ENCODE measurements at regions not wholly inside any gene's neighbourhood (a gene's known extent, or its start where the extent isn't known, plus 50 kb on each side); places are given as distances from the start of the nearest gene placed in this dataset.

DNA sequence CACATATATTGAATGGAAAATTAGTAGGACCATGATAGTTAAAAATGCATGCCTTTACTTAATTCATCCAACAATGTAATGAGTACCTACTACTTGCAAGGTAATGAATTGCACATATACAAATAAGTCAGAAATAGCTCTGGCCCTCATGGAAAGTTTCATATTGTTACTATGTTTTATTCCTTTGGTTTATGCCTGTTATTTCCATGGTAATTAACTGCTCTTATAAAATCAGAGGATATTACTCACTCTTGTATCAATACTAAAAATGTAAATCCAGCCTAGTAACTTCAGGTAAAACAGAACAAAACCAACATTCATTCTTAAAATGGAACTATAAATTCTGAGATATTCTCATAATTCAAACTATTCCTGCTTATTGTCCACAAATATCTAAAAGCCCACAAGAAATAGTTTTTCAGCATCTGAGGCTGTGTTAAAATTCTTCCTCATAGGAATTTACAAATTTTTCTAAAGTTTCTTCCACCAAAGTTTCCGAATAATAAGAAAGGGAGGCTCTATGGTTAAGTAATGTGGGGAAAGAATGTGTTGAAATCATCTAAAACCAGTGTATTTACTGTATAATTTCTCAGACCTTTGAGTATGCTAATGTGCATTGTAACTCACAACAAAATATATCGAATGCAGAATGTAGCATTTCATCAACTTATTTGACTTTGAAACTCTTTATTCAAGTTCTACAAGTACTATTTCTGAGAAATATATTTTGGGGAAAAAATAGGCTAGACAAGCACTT lies 444.2 kb downstream of the PDGFC start:
- Histone ChIP-seq H3K27me3 (no peaks in the 10 kb centered on the region), H3K27ac (no peak overlapping the region), H3K4me1 (no peaks in the 10 kb centered on the region), H3K36me3 (no peaks in the 10 kb centered on the region), H3K4me3 (no peak overlapping the region), H3K9me3 (no peaks in the 10 kb centered on the region)
- no peak for DNase-seq (ENCODE audit: low spot score in 2 of 2)
- TF ChIP-seq POLR2A (IDR thresholded peaks at IDR 0.05) (no peak), EP300 (IDR thresholded peaks at IDR 0.05) (no peak)
- TF ChIP-seq, protein P1, sequence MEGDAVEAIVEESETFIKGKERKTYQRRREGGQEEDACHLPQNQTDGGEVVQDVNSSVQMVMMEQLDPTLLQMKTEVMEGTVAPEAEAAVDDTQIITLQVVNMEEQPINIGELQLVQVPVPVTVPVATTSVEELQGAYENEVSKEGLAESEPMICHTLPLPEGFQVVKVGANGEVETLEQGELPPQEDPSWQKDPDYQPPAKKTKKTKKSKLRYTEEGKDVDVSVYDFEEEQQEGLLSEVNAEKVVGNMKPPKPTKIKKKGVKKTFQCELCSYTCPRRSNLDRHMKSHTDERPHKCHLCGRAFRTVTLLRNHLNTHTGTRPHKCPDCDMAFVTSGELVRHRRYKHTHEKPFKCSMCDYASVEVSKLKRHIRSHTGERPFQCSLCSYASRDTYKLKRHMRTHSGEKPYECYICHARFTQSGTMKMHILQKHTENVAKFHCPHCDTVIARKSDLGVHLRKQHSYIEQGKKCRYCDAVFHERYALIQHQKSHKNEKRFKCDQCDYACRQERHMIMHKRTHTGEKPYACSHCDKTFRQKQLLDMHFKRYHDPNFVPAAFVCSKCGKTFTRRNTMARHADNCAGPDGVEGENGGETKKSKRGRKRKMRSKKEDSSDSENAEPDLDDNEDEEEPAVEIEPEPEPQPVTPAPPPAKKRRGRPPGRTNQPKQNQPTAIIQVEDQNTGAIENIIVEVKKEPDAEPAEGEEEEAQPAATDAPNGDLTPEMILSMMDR (IDR thresholded peaks at IDR 0.05): no peak
- WGBS, 2 donors: 79 to 88% methylated on average over 2 of the region's 2 CpGs

DNA sequence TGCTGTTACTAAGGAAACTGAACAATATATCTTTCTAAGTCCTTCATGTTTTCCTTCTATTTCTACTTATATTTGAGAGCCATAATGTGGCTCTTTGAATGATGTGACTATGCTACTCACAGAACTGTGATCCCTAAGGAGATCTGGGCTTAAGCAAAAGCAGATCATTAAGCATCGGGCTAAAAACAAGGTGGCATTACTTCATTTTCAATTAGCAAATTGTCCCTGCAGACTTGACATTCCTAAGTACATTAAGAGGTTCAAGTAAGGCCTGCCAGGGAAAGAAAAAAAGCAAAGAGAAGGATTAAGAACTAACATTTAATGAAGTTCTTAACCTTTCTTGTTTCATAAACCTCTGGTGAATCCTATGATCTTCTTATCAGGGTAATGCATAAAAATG lies 447.6 kb downstream of the PDGFC start:
- H3K4me1 ChIP-seq: no peaks in the 10 kb centered on the region
- TF ChIP-seq, protein P1 (IDR thresholded peaks at IDR 0.05): no peak
- TF ChIP-seq POLR2A (IDR thresholded peaks at IDR 0.05) (no peak), EP300 (IDR thresholded peaks at IDR 0.05) (no peak)
- no peaks in the 10 kb centered on the region for H3K9me3 ChIP-seq
- H3K36me3 ChIP-seq: no peaks in the 10 kb centered on the region
- H3K27ac ChIP-seq: no peak overlapping the region
- no peak overlapping the region for H3K4me3 ChIP-seq
- H3K27me3 ChIP-seq: no peaks in the 10 kb centered on the region
- whole genome bisulfite sequencing, 2 donors: 76 to 77% methylated on average over 1 of the region's 1 CpG
- DNase-seq (ENCODE audit: low spot score in 2 of 2): no peak

DNA sequence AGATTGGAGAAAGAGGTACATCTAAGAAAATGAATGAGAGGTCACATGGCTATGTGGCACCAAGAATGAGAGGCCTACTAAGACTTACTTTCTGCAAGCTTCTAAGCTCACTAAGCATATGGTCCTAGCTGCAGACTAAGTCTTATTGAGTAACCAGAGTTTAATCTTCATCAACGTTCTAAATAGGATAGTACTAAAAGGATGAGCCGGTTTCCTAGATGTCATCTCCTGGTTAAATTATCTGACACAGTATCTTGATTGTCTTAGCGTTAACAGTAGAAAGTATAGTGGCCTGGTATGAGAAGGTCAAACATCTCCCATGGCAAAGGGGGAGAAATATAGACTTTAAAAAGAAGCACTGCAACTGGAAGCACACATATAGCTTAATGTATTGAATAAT lies 448.1 kb downstream of the PDGFC start:
- WGBS, 2 donors: 75 to 88% methylated on average over 3 of the region's 3 CpGs
- no peak overlapping the region for H3K27ac ChIP-seq
- H3K9me3 ChIP-seq: no peaks in the 10 kb centered on the region
- no peak for DNase-seq (ENCODE audit: low spot score in 2 of 2)
- TF ChIP-seq POLR2A (IDR thresholded peaks at IDR 0.05): no peak
- TF ChIP-seq, protein P1 (IDR thresholded peaks at IDR 0.05): no peak
- TF ChIP-seq EP300 (IDR thresholded peaks at IDR 0.05): no peak
- no peak overlapping the region for H3K4me3 ChIP-seq
- no peaks in the 10 kb centered on the region for H3K4me1 ChIP-seq
- H3K27me3 ChIP-seq: no peaks in the 10 kb centered on the region
- no peaks in the 10 kb centered on the region for H3K36me3 ChIP-seq

DNA sequence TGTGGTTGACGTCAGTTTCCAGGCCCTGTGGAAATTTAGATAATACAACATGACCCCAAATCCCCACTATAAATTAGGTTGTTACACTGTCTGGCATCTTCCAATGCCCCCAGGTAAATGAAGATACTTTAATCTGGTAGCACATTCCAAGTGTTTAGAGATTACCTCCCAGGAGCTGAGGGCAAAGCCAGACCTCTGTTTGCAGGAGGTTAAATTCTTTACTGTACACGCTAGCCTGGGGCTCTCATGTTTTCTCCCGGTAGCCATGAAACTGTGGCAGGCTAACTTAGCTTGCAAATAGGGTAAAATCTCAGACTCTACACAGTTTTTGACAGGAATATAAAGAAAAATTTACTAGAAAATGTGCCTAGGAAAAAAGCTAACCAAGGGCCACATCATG lies 450.0 kb downstream of the PDGFC start:
- whole genome bisulfite sequencing, 2 donors: 85 to 89% methylated on average over 3 of the region's 3 CpGs
- H3K4me3 ChIP-seq: no peak overlapping the region
- no peaks in the 10 kb centered on the region for H3K36me3 ChIP-seq
- no peak for TF ChIP-seq POLR2A (IDR thresholded peaks at IDR 0.05)
- TF ChIP-seq, protein P1 (IDR thresholded peaks at IDR 0.05): no peak
- TF ChIP-seq EP300 (IDR thresholded peaks at IDR 0.05): no peak
- no peaks in the 10 kb centered on the region for H3K4me1 ChIP-seq
- no peak for DNase-seq (ENCODE audit: low spot score in 2 of 2)
- no peaks in the 10 kb centered on the region for H3K27me3 ChIP-seq
- H3K9me3 ChIP-seq: no peaks in the 10 kb centered on the region
- no peak overlapping the region for H3K27ac ChIP-seq

DNA sequence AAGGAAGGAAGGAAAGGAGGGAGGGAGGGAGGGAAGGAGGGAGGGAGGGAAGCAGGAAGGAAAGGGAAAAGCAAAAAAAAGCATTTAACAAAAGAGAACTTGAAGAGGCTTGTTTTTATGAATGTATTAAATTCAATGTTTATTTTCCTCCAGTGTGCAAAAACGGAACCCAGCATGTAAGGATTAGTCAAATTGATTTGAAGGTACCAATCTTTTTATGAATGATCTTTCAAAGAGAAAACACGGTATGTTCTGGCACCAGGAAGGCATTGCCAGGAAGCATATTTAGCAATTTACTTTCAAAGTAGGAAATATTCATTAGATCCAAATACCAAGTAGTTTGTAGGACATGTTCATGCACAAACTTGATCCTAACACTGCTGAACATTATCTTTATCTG lies 453.6 kb downstream of the PDGFC start:
- Histone ChIP-seq H3K4me3 (no peak overlapping the region), H3K27me3 (no peaks in the 10 kb centered on the region), H3K36me3 (no peaks in the 10 kb centered on the region), H3K9me3 (no peaks in the 10 kb centered on the region), H3K27ac (no peak overlapping the region), H3K4me1 (no peaks in the 10 kb centered on the region)
- TF ChIP-seq EP300 (IDR thresholded peaks at IDR 0.05): no peak
- TF ChIP-seq, protein P1 (IDR thresholded peaks at IDR 0.05): no peak
- no peak for DNase-seq (ENCODE audit: low spot score in 2 of 2)
- 64 to 73% methylated on average over 2 of the region's 2 CpGs for WGBS, 2 donors
